GM23338 (cell line): ENCODE measurements at regions not wholly inside any gene's neighbourhood (a gene's known extent, or its start where the extent isn't known, plus 50 kb on each side); places are given as distances from the start of the nearest gene placed in this dataset.

Experiments used
- ATAC-seq: fragments of 200-7000 bp; cut with Tn5 transposase; 3 replicates; pipeline ENCODE4 v1.9.1; 2020
- DNase-seq: peaks from one replicate; pipeline ENCODE4 v3.0.0-alpha.2; 2015; ENCODE audit warnings: low spot score
- H2AFZ ChIP-seq: fragments of 200-600 bp; sonication (generic); 2 replicates; pipeline ENCODE4 v1.8.0; 2016; ENCODE audit warnings: antibody characterized with exemption, mild to moderate bottlenecking, moderate library complexity
- H3F3A ChIP-seq: fragments of 200-600 bp; sonication (generic); replicated peaks from 2 replicates; pipeline ENCODE4 v1.8.0; 2017; ENCODE audit warnings: antibody characterized with exemption, mixed run types, low read depth
- H3K27ac ChIP-seq: fragments of 200-600 bp; sonication (generic); 2 replicates; pipeline ENCODE4 v1.6.1; 2016; ENCODE audit warnings: low read depth
- H3K27me3 ChIP-seq: fragments of 200-600 bp; sonication (generic); 2 replicates; pipeline ENCODE4 v1.8.0; 2016; ENCODE audit warnings: mild to moderate bottlenecking, mixed run types, moderate library complexity; ENCODE audit not compliant: insufficient read depth
- H3K36me3 ChIP-seq: fragments of 200-600 bp; sonication (generic); 2 replicates; pipeline ENCODE4 v1.8.0; 2016; ENCODE audit warnings: mild to moderate bottlenecking; ENCODE audit not compliant: insufficient read depth
- H3K4me1 ChIP-seq: fragments of 200-600 bp; sonication (generic); 2 replicates; pipeline ENCODE4 v1.8.0; 2016; ENCODE audit warnings: mild to moderate bottlenecking, moderate library complexity; ENCODE audit not compliant: insufficient read depth
- H3K4me2 ChIP-seq: fragments of 200-600 bp; sonication (generic); 2 replicates; pipeline ENCODE4 v1.7.1; 2017; ENCODE audit warnings: mixed run types
- H3K4me3 ChIP-seq: fragments of 200-600 bp; sonication (generic); 2 replicates; pipeline ENCODE4 v1.6.1; 2016; ENCODE audit warnings: mixed run types
- H3K79me2 ChIP-seq: fragments of 200-600 bp; sonication (generic); replicated peaks from 2 replicates; pipeline ENCODE4 v1.8.0; 2017; ENCODE audit warnings: mild to moderate bottlenecking; ENCODE audit not compliant: insufficient read depth
- H3K9me2 ChIP-seq: fragments of 200-600 bp; sonication (generic); 2 replicates; pipeline ENCODE4 v1.8.0; 2017; ENCODE audit not compliant: insufficient read depth
- H4K20me1 ChIP-seq: fragments of 200-600 bp; sonication (generic); replicated peaks from 2 replicates; pipeline ENCODE4 v1.8.0; 2017; ENCODE audit warnings: mild to moderate bottlenecking; ENCODE audit not compliant: insufficient read depth
- H3K27ac Mint-ChIP-seq: 2 replicates; pipeline ENCODE4 v1.8.0; 2020; ENCODE audit warnings: inconsistent platforms, mild to moderate bottlenecking, moderate library complexity, mixed read lengths
- H3K27me3 Mint-ChIP-seq: 3 replicates; pipeline ENCODE4 v1.8.0; 2022; ENCODE audit warnings: low read depth, mild to moderate bottlenecking, moderate library complexity, mixed read lengths, inconsistent platforms; ENCODE audit not compliant: insufficient read depth, poor library complexity
- H3K36me3 Mint-ChIP-seq: 3 replicates; pipeline ENCODE4 v1.8.0; 2021; ENCODE audit warnings: low read depth, mild to moderate bottlenecking, inconsistent platforms, moderate library complexity, mixed read lengths
- H3K4me1 Mint-ChIP-seq: 3 replicates; pipeline ENCODE4 v1.8.0; 2020; ENCODE audit warnings: mild to moderate bottlenecking, inconsistent platforms, mixed read lengths
- H3K4me3 Mint-ChIP-seq: 3 replicates; pipeline ENCODE4 v1.8.0; 2021; ENCODE audit warnings: moderate library complexity, mild to moderate bottlenecking, inconsistent platforms, mixed read lengths
- H3K9me3 Mint-ChIP-seq: 3 replicates; pipeline ENCODE4 v1.8.0; 2020; ENCODE audit warnings: moderate library complexity, mild to moderate bottlenecking, inconsistent platforms, mixed read lengths
- CREB1 ChIP-seq: fragments of 250-450 bp; sonication (Bioruptor Pico); IDR thresholded peaks from 2 replicates; pipeline ENCODE4 v1.5.0; 2020; ENCODE audit warnings: low read depth, mild to moderate bottlenecking, moderate library complexity
- CTCF ChIP-seq, 2 experiments: fragments of 200-600 bp in 1 of 2; sonication (generic) in 1 of 2; conservative IDR thresholded peaks; 2 replicates each; pipeline versions ENCODE4 v1.5.1 to v1.6.1; 2016 to 2017; ENCODE audit warnings: antibody characterized with exemption in 2 of 2, low read depth in 2 of 2, mild to moderate bottlenecking in 2 of 2, moderate library complexity in 1 of 2
- EZH2phosphoT487 ChIP-seq: fragments of 200-600 bp; sonication (generic); IDR thresholded peaks from one replicate; pipeline ENCODE4 v1.8.1; 2018; ENCODE audit warnings: antibody characterized with exemption; ENCODE audit not compliant: unreplicated experiment
- JUNB ChIP-seq: IDR thresholded peaks from one replicate; pipeline ENCODE4 v1.6.1; 2016; ENCODE audit warnings: antibody characterized with exemption; ENCODE audit not compliant: unreplicated experiment
- POLR2AphosphoS5 ChIP-seq: IDR thresholded peaks from 2 replicates; pipeline ENCODE4 v1.6.1; 2016; ENCODE audit warnings: antibody characterized with exemption, low read depth
- REST ChIP-seq: IDR thresholded peaks from one replicate; pipeline ENCODE4 v1.6.1; 2018; ENCODE audit warnings: antibody characterized with exemption; ENCODE audit not compliant: unreplicated experiment
- STAT1 ChIP-seq: IDR thresholded peaks from one replicate; pipeline ENCODE4 v1.6.1; 2016; ENCODE audit warnings: antibody characterized with exemption; ENCODE audit not compliant: unreplicated experiment
- ZNF331 ChIP-seq: fragments of 250-450 bp; sonication (Bioruptor Pico); IDR thresholded peaks from 2 replicates; pipeline ENCODE4 v1.5.0; 2020; ENCODE audit warnings: low read depth, mild to moderate bottlenecking, moderate library complexity
- TF ChIP-seq, protein P1 (sequence below): IDR thresholded peaks from 2 replicates; pipeline ENCODE4 v1.6.1; 2016; ENCODE audit warnings: antibody characterized with exemption

- Histone ChIP-seq H3F3A (no peaks in the 10 kb centered on the region), H3K27ac (no peak overlapping the region), H4K20me1 (no peaks in the 10 kb centered on the region), H3K9me2 (no peaks in the 10 kb centered on the region), H2AFZ (no peak overlapping the region), H3K79me2 (no peaks in the 10 kb centered on the region), H3K27me3 (no peaks in the 10 kb centered on the region), H3K4me2 (no peak overlapping the region), H3K36me3 (no peaks in the 10 kb centered on the region), H3K4me3 (no peak overlapping the region), H3K4me1 (no peaks in the 10 kb centered on the region)
- no peak for TF ChIP-seq POLR2AphosphoS5
- TF ChIP-seq, protein P1, sequence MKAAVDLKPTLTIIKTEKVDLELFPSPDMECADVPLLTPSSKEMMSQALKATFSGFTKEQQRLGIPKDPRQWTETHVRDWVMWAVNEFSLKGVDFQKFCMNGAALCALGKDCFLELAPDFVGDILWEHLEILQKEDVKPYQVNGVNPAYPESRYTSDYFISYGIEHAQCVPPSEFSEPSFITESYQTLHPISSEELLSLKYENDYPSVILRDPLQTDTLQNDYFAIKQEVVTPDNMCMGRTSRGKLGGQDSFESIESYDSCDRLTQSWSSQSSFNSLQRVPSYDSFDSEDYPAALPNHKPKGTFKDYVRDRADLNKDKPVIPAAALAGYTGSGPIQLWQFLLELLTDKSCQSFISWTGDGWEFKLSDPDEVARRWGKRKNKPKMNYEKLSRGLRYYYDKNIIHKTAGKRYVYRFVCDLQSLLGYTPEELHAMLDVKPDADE, result no peak
- no peak for TF ChIP-seq REST
- no peak for TF ChIP-seq JUNB
- TF ChIP-seq CTCF (conservative IDR thresholded peaks at IDR 0.05; ENCODE audit: low read depth in 2 of 2), result no peak
- no peak for TF ChIP-seq ZNF331 (CRISPR knock-in tag)
- no peaks in the 10 kb centered on the region; the same call in 2 of the 3 replicates for H3K9me3 Mint-ChIP-seq
- DNase-seq (no peak), ATAC-seq (no peak)
- no peak overlapping the region for H3K27ac Mint-ChIP-seq
- no peak overlapping the region for H3K4me3 Mint-ChIP-seq
- H3K36me3 Mint-ChIP-seq, result no peaks in the 10 kb centered on the region
- no peaks in the 10 kb centered on the region for H3K4me1 Mint-ChIP-seq
- H3K27me3 Mint-ChIP-seq, result peaks cover 24% of the 10 kb centered on the region
Measured at GRCh38 chr20:60968853-60969720, 283.0 kb upstream of the CDH4 start.

- Mint-ChIP-seq H3K4me1 (no peaks in the 10 kb centered on the region; the same call in 2 of the 3 replicates), H3K27ac (no peak overlapping the region), H3K27me3 (peaks cover 25% of the 10 kb centered on the region), H3K4me3 (no peak overlapping the region), H3K9me3 (no peaks in the 10 kb centered on the region), H3K36me3 (no peaks in the 10 kb centered on the region)
- H3K4me2 ChIP-seq, result no peak overlapping the region
- no peak for ATAC-seq
- no peak for DNase-seq
- no peak overlapping the region for H3K27ac ChIP-seq
- H3K4me3 ChIP-seq, result no peak overlapping the region
- H3K4me1 ChIP-seq, result no peaks in the 10 kb centered on the region
- no peaks in the 10 kb centered on the region for H3K9me2 ChIP-seq
- H3K27me3 ChIP-seq, result no peaks in the 10 kb centered on the region
- no peak overlapping the region for H2AFZ ChIP-seq
- H4K20me1 ChIP-seq, result no peaks in the 10 kb centered on the region
- H3F3A ChIP-seq, result no peaks in the 10 kb centered on the region
- no peaks in the 10 kb centered on the region for H3K79me2 ChIP-seq
- no peaks in the 10 kb centered on the region for H3K36me3 ChIP-seq
- TF ChIP-seq JUNB (no peak), STAT1 (no peak), CREB1 (no peak), EZH2phosphoT487 (no peak), ZNF331 (CRISPR knock-in tag) (no peak), REST (no peak)
- TF ChIP-seq, protein P1, result no peak
Measured at GRCh38 chr20:60970601-60971000, 281.5 kb upstream of the CDH4 start.
